GM13976 (cell line): ENCODE measurements at regions not wholly inside any gene's neighbourhood (a gene's known extent, or its start where the extent isn't known, plus 50 kb on each side); places are given as distances from the start of the nearest gene placed in this dataset.

Source experiments
- DNase-seq: peaks from one replicate; pipeline ENCODE4 v3.0.0; 2012; ENCODE audit warnings: low spot score
- CTCF ChIP-seq: IDR thresholded peaks from 2 replicates; pipeline ENCODE4 v1.5.1; 2012; ENCODE audit warnings: borderline replicate concordance, mild to moderate bottlenecking; ENCODE audit not compliant: insufficient read depth; ENCODE audit errors: extremely low read depth, missing control alignments, control extremely low read depth
- in situ Hi-C: fragments of 300-500 bp; cut with MboI; formaldehyde crosslinking; loops from one replicate; pipeline ENCODE4 v1.12.0; 2022; ENCODE audit warnings: low sequenced_read_pairs, mixed read lengths, inconsistent platforms; ENCODE audit not compliant: unreplicated experiment

GRCh38 chr6:134678436-134678889, 271.4 kb downstream of the ALDH8A1 start:
- no peak for DNase-seq
- TF ChIP-seq CTCF: no peak
- in situ Hi-C loops: no loop called here

GRCh38 chr6:134676307-134677281, 273.3 kb downstream of the ALDH8A1 start:
- in situ Hi-C loops: no loop called here
- DNase-seq: no peak

GRCh38 chr6:134675110-134676054, 274.5 kb downstream of the ALDH8A1 start:
- DNase-seq: no peak
- TF ChIP-seq CTCF: no peak
- in situ Hi-C loops: no loop called here

More at GRCh38 chr6:134676307-134677281, 273.3 kb downstream of the ALDH8A1 start:
- TF ChIP-seq CTCF: no peak

- in situ Hi-C loops: no loop called here
- DNase-seq: no peak
- TF ChIP-seq CTCF: no peak
Observed at GRCh38 chr6:134674562-134674961, 275.3 kb downstream of the ALDH8A1 start.

GRCh38 chr6:134669485-134669884, 280.4 kb downstream of the ALDH8A1 start:
- TF ChIP-seq CTCF: no peak
- no peak for DNase-seq
- in situ Hi-C loops: no loop called here

- DNase-seq: no peak
- in situ Hi-C loops: no loop called here
- TF ChIP-seq CTCF: no peak
Observed at GRCh38 chr6:134667111-134667510, 282.8 kb downstream of the ALDH8A1 start.
